ENCODE measurements at regions not wholly inside any gene's neighbourhood (a gene's known extent, or its start where the extent isn't known, plus 50 kb on each side); places are given as distances from the start of the nearest gene placed in this dataset.
A peak's percentile ranks its signal among the peaks of the same experiment; 100 is the strongest.
"Not testable (repeated sequence)": the region's sequence is repeated elsewhere in the genome, so short reads cannot be mapped to it uniquely, and the experiment has no call there.

DNA sequence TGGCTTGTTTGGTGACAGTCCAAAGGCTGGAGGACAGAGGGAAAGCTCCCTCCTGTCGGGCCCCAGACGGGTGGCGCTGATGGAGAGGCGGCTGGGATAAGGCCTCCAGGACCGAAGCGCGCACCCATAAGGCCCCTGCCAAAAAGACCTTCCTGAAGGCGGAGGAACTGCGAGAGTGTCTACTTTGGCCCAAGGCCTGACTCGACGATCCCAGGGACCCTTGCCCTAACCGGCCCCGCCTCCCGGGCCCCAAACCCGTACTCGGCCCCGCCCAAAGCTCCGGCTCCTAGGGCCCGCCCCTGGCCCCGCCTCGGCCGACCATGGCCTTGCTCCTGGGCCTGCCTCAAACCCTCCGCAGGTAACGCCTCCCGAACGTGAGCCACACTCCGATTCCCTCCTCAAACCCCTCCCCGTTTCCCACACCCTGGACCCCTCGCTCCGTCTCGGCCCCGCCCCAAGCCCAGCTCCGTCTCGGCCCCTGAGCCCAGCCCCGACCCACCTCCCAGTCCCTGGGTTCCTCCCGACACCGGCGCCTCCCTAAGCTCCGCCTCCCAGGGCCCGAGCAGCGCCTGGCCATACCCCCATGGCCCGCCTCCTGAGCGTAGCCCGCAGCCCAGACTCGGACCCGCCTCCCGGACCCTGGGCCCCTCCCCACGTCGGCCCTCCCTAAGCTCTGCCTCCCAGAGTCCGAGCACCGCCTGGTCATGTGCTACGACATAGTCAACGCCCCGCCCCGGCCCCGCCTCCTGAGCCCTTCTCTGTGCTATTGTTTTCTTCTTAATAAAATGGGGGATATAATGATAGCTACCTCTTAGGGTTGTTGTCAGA lies 90.0 kb upstream of the DRD5 start:
- Histone ChIP-seq H2AFZ (ENCODE audit: low read depth, low read length) (no peak overlapping the region), H3K27ac (ENCODE audit: low read length) (no peak overlapping the region)

DNA sequence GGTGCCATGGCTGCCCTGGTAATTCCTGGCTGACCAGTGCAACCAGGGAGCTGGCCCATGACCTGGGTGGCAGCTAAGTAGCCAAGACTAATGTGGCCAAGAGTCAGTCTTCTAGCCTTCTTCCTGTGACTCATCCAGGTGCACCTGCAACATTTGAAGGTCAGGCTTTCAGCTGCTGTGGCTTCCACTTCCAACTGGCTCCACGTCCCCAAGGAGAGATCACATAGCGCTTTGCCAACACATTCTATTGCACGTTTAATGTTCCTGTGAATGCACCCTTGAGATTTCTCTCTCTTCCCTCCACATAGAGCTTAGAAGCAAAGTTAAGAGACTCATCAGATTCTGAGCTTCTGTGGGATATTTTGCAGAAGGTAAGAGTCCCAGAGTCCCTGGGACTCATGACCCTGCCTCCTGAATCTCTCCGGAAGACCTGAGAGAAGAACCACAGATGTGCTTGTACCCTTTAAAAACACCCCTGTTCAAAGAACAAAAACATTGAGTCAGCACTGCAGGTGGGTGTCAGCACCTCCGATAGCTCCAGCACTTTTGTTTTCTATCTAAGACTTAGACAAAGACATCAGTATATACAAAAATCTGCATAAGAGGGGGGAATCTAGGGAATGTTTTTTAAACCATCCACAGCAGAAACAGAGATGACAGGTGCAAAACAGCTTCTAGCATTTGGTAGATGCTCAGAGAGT lies 88.5 kb upstream of the DRD5 start:
- H3K9me2 ChIP-seq (ENCODE audit: insufficient read depth, low read length); H2AFZ ChIP-seq (ENCODE audit: low read depth, low read length); H3K27ac ChIP-seq (ENCODE audit: low read length); H3K4me3 ChIP-seq (ENCODE audit: low read length); H3F3A ChIP-seq (ENCODE audit: insufficient read depth, low read length, poor library complexity, severe bottlenecking); H3K79me2 ChIP-seq (replicated peaks; ENCODE audit: insufficient read depth, low read length); H3K9me3 ChIP-seq (ENCODE audit: low read length); H3K4me2 ChIP-seq (ENCODE audit: low read length); H3K9ac ChIP-seq (ENCODE audit: low read length); H3K36me3 ChIP-seq (ENCODE audit: insufficient read depth, low read length); H3K27me3 ChIP-seq (ENCODE audit: insufficient read depth, low read depth, low read length); H4K20me1 ChIP-seq (ENCODE audit: insufficient read depth): not testable (repeated sequence)

More for the DNA sequence above, 90.0 kb upstream of the DRD5 start:
- Histone ChIP-seq H3K9ac (ENCODE audit: low read length) (peak overlapping the region; percentile 34), H3F3A (ENCODE audit: insufficient read depth, low read length, poor library complexity, severe bottlenecking) (no peaks in the 10 kb centered on the region), H3K27me3 (ENCODE audit: insufficient read depth, low read depth, low read length) (no peaks in the 10 kb centered on the region), H3K36me3 (ENCODE audit: insufficient read depth, low read length) (no peaks in the 10 kb centered on the region), H3K4me2 (ENCODE audit: low read length) (no peak overlapping the region), H3K9me2 (ENCODE audit: insufficient read depth, low read length) (no peaks in the 10 kb centered on the region), H4K20me1 (ENCODE audit: insufficient read depth) (no peaks in the 10 kb centered on the region), H3K9me3 (ENCODE audit: low read length) (no peaks in the 10 kb centered on the region), H3K79me2 (replicated peaks; ENCODE audit: insufficient read depth, low read length) (no peaks in the 10 kb centered on the region), H3K4me3 (ENCODE audit: low read length) (peak overlapping the region; percentile 56)
- TF ChIP-seq EZH2 (IDR thresholded peaks at IDR 0.05; ENCODE audit: borderline replicate concordance, insufficient read depth, low read length, poor library complexity, severe bottlenecking) (no peak), POLR2AphosphoS5 (IDR thresholded peaks at IDR 0.05) (no peak), TAF1 (IDR thresholded peaks at IDR 0.05; ENCODE audit: low read depth) (no peak)
- TF ChIP-seq, protein P1, sequence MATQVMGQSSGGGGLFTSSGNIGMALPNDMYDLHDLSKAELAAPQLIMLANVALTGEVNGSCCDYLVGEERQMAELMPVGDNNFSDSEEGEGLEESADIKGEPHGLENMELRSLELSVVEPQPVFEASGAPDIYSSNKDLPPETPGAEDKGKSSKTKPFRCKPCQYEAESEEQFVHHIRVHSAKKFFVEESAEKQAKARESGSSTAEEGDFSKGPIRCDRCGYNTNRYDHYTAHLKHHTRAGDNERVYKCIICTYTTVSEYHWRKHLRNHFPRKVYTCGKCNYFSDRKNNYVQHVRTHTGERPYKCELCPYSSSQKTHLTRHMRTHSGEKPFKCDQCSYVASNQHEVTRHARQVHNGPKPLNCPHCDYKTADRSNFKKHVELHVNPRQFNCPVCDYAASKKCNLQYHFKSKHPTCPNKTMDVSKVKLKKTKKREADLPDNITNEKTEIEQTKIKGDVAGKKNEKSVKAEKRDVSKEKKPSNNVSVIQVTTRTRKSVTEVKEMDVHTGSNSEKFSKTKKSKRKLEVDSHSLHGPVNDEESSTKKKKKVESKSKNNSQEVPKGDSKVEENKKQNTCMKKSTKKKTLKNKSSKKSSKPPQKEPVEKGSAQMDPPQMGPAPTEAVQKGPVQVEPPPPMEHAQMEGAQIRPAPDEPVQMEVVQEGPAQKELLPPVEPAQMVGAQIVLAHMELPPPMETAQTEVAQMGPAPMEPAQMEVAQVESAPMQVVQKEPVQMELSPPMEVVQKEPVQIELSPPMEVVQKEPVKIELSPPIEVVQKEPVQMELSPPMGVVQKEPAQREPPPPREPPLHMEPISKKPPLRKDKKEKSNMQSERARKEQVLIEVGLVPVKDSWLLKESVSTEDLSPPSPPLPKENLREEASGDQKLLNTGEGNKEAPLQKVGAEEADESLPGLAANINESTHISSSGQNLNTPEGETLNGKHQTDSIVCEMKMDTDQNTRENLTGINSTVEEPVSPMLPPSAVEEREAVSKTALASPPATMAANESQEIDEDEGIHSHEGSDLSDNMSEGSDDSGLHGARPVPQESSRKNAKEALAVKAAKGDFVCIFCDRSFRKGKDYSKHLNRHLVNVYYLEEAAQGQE (IDR thresholded peaks at IDR 0.05; ENCODE audit: borderline replicate concordance): no peak
- TF ChIP-seq, protein P2, sequence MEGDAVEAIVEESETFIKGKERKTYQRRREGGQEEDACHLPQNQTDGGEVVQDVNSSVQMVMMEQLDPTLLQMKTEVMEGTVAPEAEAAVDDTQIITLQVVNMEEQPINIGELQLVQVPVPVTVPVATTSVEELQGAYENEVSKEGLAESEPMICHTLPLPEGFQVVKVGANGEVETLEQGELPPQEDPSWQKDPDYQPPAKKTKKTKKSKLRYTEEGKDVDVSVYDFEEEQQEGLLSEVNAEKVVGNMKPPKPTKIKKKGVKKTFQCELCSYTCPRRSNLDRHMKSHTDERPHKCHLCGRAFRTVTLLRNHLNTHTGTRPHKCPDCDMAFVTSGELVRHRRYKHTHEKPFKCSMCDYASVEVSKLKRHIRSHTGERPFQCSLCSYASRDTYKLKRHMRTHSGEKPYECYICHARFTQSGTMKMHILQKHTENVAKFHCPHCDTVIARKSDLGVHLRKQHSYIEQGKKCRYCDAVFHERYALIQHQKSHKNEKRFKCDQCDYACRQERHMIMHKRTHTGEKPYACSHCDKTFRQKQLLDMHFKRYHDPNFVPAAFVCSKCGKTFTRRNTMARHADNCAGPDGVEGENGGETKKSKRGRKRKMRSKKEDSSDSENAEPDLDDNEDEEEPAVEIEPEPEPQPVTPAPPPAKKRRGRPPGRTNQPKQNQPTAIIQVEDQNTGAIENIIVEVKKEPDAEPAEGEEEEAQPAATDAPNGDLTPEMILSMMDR (IDR thresholded peaks at IDR 0.05; ENCODE audit: poor library complexity, severe bottlenecking): no peak

DNA sequence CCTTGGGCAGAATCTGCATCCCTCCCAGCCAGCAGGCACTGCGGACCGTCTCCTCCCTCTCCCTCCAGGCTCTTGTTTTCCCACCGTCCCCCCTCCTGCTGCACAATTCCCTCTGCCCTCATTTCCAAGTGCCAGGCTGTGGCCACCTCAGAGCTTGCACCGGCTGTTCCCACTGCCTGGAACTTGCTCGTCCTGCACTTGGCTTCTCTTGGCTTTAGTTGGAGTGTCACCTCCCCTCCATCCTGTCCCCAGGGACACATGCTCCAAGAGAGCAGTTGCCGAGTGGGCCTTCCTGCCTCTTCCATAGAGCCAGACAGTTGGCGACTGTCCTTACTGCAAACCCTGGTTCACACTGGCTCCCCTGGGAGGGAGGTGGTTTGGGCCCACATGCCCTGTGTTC lies 87.0 kb upstream of the DRD5 start:
- not testable (repeated sequence) for H3K4me2 ChIP-seq (ENCODE audit: low read length); H3K36me3 ChIP-seq (ENCODE audit: insufficient read depth, low read length); H4K20me1 ChIP-seq (ENCODE audit: insufficient read depth); H3K4me3 ChIP-seq (ENCODE audit: low read length); H2AFZ ChIP-seq (ENCODE audit: low read depth, low read length); H3K9me3 ChIP-seq (ENCODE audit: low read length); H3F3A ChIP-seq (ENCODE audit: insufficient read depth, low read length, poor library complexity, severe bottlenecking); H3K79me2 ChIP-seq (replicated peaks; ENCODE audit: insufficient read depth, low read length); H3K27ac ChIP-seq (ENCODE audit: low read length); H3K9me2 ChIP-seq (ENCODE audit: insufficient read depth, low read length); H3K27me3 ChIP-seq (ENCODE audit: insufficient read depth, low read depth, low read length); H3K9ac ChIP-seq (ENCODE audit: low read length)

DNA sequence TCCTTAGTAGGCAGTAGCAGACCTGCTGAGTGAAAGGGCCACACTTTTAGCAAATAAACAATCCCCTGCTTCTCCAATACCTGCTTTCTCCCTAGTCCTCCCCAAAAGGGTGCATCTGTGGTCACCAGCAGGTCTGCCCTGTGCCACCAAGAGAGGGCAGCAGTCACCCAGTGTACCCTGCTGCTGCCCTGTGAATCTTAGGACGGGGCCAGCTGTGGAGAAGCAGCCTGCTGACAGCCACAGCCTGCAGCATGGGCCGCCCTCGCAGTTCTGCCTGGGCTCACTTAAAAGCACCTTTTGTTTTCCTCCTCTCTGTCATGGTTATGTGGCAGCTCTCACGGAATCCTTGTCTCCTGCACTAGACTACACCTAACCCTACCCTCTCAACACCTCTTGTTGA lies 85.4 kb upstream of the DRD5 start:
- H3K9me2 ChIP-seq (ENCODE audit: insufficient read depth, low read length); H4K20me1 ChIP-seq (ENCODE audit: insufficient read depth); H3K9me3 ChIP-seq (ENCODE audit: low read length); H3K9ac ChIP-seq (ENCODE audit: low read length); H3K4me2 ChIP-seq (ENCODE audit: low read length); H3F3A ChIP-seq (ENCODE audit: insufficient read depth, low read length, poor library complexity, severe bottlenecking); H3K36me3 ChIP-seq (ENCODE audit: insufficient read depth, low read length); H3K27ac ChIP-seq (ENCODE audit: low read length); H3K4me3 ChIP-seq (ENCODE audit: low read length); H3K27me3 ChIP-seq (ENCODE audit: insufficient read depth, low read depth, low read length); H2AFZ ChIP-seq (ENCODE audit: low read depth, low read length); H3K79me2 ChIP-seq (replicated peaks; ENCODE audit: insufficient read depth, low read length): not testable (repeated sequence)

DNA sequence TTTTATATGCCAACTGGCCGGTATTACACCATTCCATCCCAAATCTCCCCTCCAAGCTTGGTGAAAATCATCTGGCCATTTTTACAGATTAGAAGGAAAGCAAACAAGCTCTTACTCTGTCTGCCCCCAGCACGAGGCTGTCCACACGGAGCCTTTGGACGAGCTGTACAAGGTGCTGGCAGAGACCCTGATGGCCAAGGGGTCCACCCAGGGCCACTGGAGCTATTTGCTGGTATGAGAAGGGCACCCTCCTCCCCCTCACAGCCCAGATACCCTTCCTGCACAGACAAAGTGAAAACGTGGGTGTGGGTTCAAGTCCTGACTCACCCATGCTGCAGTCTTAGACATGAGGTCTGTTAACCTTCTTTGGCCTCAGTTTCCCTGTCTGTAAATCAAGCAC lies 84.9 kb upstream of the DRD5 start:
- not testable (repeated sequence) for H3K9me2 ChIP-seq (ENCODE audit: insufficient read depth, low read length); H3K79me2 ChIP-seq (replicated peaks; ENCODE audit: insufficient read depth, low read length); H3K4me2 ChIP-seq (ENCODE audit: low read length); H3K9me3 ChIP-seq (ENCODE audit: low read length); H3F3A ChIP-seq (ENCODE audit: insufficient read depth, low read length, poor library complexity, severe bottlenecking); H3K4me3 ChIP-seq (ENCODE audit: low read length); H4K20me1 ChIP-seq (ENCODE audit: insufficient read depth); H3K36me3 ChIP-seq (ENCODE audit: insufficient read depth, low read length); H3K27me3 ChIP-seq (ENCODE audit: insufficient read depth, low read depth, low read length); H2AFZ ChIP-seq (ENCODE audit: low read depth, low read length); H3K27ac ChIP-seq (ENCODE audit: low read length); H3K9ac ChIP-seq (ENCODE audit: low read length)
